H9 (cell line): ENCODE measurements at regions not wholly inside any gene's neighbourhood (a gene's known extent, or its start where the extent isn't known, plus 50 kb on each side); places are given as distances from the start of the nearest gene placed in this dataset.

Experiments
- DNase-seq: peaks from one replicate; pipeline ENCODE4 v3.0.0-alpha.2; 2017
- H2AFZ ChIP-seq: one replicate; pipeline ENCODE4 v1.6.1; 2013; ENCODE audit warnings: mild to moderate bottlenecking, low read length, control low read depth, moderate library complexity
- H2AK5ac ChIP-seq: 2 replicates; pipeline ENCODE4 v1.6.1; 2013; ENCODE audit warnings: low read length, control low read depth, mixed read lengths; ENCODE audit not compliant: insufficient read length
- H2BK120ac ChIP-seq: one replicate; pipeline ENCODE4 v1.6.1; 2013; ENCODE audit warnings: low read depth, mild to moderate bottlenecking, low read length, control low read depth, inconsistent platforms; ENCODE audit not compliant: poor library complexity, severe bottlenecking
- H2BK12ac ChIP-seq: 2 replicates; pipeline ENCODE4 v1.6.1; 2013; ENCODE audit warnings: low read length, control low read depth, mixed read lengths, low read depth; ENCODE audit not compliant: insufficient read length
- H2BK15ac ChIP-seq: 2 replicates; pipeline ENCODE4 v1.6.1; 2013; ENCODE audit warnings: low read depth, low read length, control low read depth
- H2BK20ac ChIP-seq: one replicate; pipeline ENCODE4 v1.6.1; 2013; ENCODE audit warnings: low read depth, mild to moderate bottlenecking, low read length, control low read depth, inconsistent platforms; ENCODE audit not compliant: poor library complexity, severe bottlenecking
- H2BK5ac ChIP-seq: 2 replicates; pipeline ENCODE4 v1.6.1; 2013; ENCODE audit warnings: low read length, control low read depth, mixed read lengths; ENCODE audit not compliant: insufficient read length
- H3K14ac ChIP-seq: 2 replicates; pipeline ENCODE4 v1.6.1; 2013; ENCODE audit warnings: low read length, control low read depth; ENCODE audit not compliant: insufficient read depth
- H3K18ac ChIP-seq: 2 replicates; pipeline ENCODE4 v1.6.1; 2013; ENCODE audit warnings: low read depth, mild to moderate bottlenecking, mixed read lengths, low read length, control low read depth; ENCODE audit not compliant: insufficient read length
- H3K23ac ChIP-seq: 2 replicates; pipeline ENCODE4 v1.6.1; 2013; ENCODE audit warnings: low read length, control low read depth, mixed read lengths, low read depth; ENCODE audit not compliant: insufficient read length
- H3K23me2 ChIP-seq: 2 replicates; pipeline ENCODE4 v1.6.1; 2013; ENCODE audit warnings: low read depth, mild to moderate bottlenecking, mixed read lengths, low read length, control low read depth; ENCODE audit not compliant: insufficient read length, poor library complexity, severe bottlenecking
- H3K27ac ChIP-seq: 2 replicates; pipeline ENCODE4 v1.5.1; 2013; ENCODE audit warnings: low read length, control low read depth, mixed read lengths, low read depth; ENCODE audit not compliant: insufficient read length
- H3K27me3 ChIP-seq: 2 replicates; pipeline ENCODE4 v1.6.1; 2013; ENCODE audit warnings: low read length, control low read depth, inconsistent platforms; ENCODE audit not compliant: insufficient read depth
- H3K4ac ChIP-seq: 2 replicates; pipeline ENCODE4 v1.6.1; 2013; ENCODE audit warnings: low read depth, mild to moderate bottlenecking, control low read depth, inconsistent platforms, low read length, moderate library complexity
- H3K4me1 ChIP-seq: 2 replicates; pipeline ENCODE4 v1.6.1; 2013; ENCODE audit warnings: low read length, control low read depth, inconsistent platforms; ENCODE audit not compliant: insufficient read depth
- H3K4me2 ChIP-seq: 2 replicates; pipeline ENCODE4 v1.6.1; 2013; ENCODE audit warnings: low read length, control low read depth, mixed read lengths; ENCODE audit not compliant: insufficient read length, insufficient read depth
- H3K56ac ChIP-seq: 2 replicates; pipeline ENCODE4 v1.6.1; 2013; ENCODE audit warnings: low read depth, mild to moderate bottlenecking, mixed read lengths, low read length, control low read depth; ENCODE audit not compliant: insufficient read length
- H3K79me1 ChIP-seq: 2 replicates; pipeline ENCODE4 v1.6.1; 2013; ENCODE audit warnings: low read depth, mild to moderate bottlenecking, moderate library complexity, low read length, control low read depth, inconsistent platforms; ENCODE audit not compliant: insufficient read depth, poor library complexity, severe bottlenecking
- H3K79me2 ChIP-seq: 2 replicates; pipeline ENCODE4 v1.6.1; 2013; ENCODE audit warnings: low read length, control low read depth, inconsistent platforms; ENCODE audit not compliant: insufficient read depth
- H3K9ac ChIP-seq: 2 replicates; pipeline ENCODE4 v1.6.1; 2013; ENCODE audit warnings: low read length, control low read depth, mixed read lengths; ENCODE audit not compliant: insufficient read length; ENCODE audit errors: extremely low read depth
- H3K9me3 ChIP-seq: one replicate; pipeline ENCODE4 v1.6.1; 2013; ENCODE audit warnings: low read depth, low read length, inconsistent platforms; ENCODE audit not compliant: control insufficient read depth
- H3T11ph ChIP-seq: one replicate; pipeline ENCODE4 v1.6.1; 2013; ENCODE audit warnings: mild to moderate bottlenecking, low read length, control low read depth, inconsistent platforms
- H4K20me1 ChIP-seq: one replicate; pipeline ENCODE4 v1.6.1; 2013; ENCODE audit not compliant: control insufficient read depth, insufficient read length, insufficient read depth
- H4K5ac ChIP-seq: 2 replicates; pipeline ENCODE4 v1.6.1; 2013; ENCODE audit warnings: low read depth, mild to moderate bottlenecking, mixed read lengths, low read length, control low read depth; ENCODE audit not compliant: insufficient read length
- H4K8ac ChIP-seq: replicated peaks from 2 replicates; pipeline ENCODE4 v1.6.1; 2013; ENCODE audit warnings: low read length, control low read depth, mixed read lengths, low read depth; ENCODE audit not compliant: insufficient read length
- H4K91ac ChIP-seq: 2 replicates; pipeline ENCODE4 v1.6.1; 2013; ENCODE audit warnings: low read depth, mild to moderate bottlenecking, moderate library complexity, mixed read lengths, low read length, control low read depth; ENCODE audit not compliant: insufficient read length
- H3K27ac Mint-ChIP-seq, 3 experiments: 2 replicates in 2 of 3; 3 replicates in 1 of 3; pipeline ENCODE4 v1.8.0; 2020 to 2021; ENCODE audit warnings: mixed read lengths in 3 of 3, mild to moderate bottlenecking in 1 of 3, moderate library complexity in 1 of 3
- H3K27me3 Mint-ChIP-seq: 2 replicates; pipeline ENCODE4 v1.8.0; 2021; ENCODE audit warnings: low read depth, mild to moderate bottlenecking, moderate library complexity, mixed read lengths
- H3K36me3 Mint-ChIP-seq, 3 experiments: 2 replicates in 2 of 3; 3 replicates in 1 of 3; pipeline ENCODE4 v1.8.0; 2020 to 2021; ENCODE audit warnings: low read depth in 3 of 3, mixed read lengths in 3 of 3; ENCODE audit not compliant: insufficient read depth in 1 of 3
- H3K4me1 Mint-ChIP-seq, 2 experiments: 2 replicates each; pipeline ENCODE4 v1.8.0; 2020; ENCODE audit warnings: mixed read lengths in 2 of 2
- H3K4me3 Mint-ChIP-seq, 2 experiments: 2 replicates in 1 of 2; 3 replicates in 1 of 2; pipeline ENCODE4 v1.8.0; 2020 to 2021; ENCODE audit warnings: mild to moderate bottlenecking in 2 of 2, mixed read lengths in 2 of 2, moderate library complexity in 1 of 2
- H3K9me3 Mint-ChIP-seq, 2 experiments: 2 replicates in 1 of 2; 3 replicates in 1 of 2; pipeline ENCODE4 v1.8.0; 2020; ENCODE audit warnings: mild to moderate bottlenecking in 2 of 2, mixed read lengths in 2 of 2, moderate library complexity in 1 of 2
- WGBS: extraction: QIAGEN DNeasy Blood & Tissue Kit; methylation state at CpG from one replicate; pipeline ENCODE4 v1.1.7; 2013; ENCODE audit warnings: missing lambda C conversion rate, low lambda C conversion rate, mixed read lengths; ENCODE audit not compliant: insufficient read length; ENCODE audit errors: extremely low coverage; 5-methylcytosine and 5-hydroxymethylcytosine counted together
- TF ChIP-seq, protein P1 (sequence below): fragments of 200-600 bp; sonication (generic); conservative IDR thresholded peaks from 3 replicates; pipeline ENCODE4 v1.8.0; 2021; ENCODE audit warnings: antibody characterized with exemption, mild to moderate bottlenecking

DNA sequence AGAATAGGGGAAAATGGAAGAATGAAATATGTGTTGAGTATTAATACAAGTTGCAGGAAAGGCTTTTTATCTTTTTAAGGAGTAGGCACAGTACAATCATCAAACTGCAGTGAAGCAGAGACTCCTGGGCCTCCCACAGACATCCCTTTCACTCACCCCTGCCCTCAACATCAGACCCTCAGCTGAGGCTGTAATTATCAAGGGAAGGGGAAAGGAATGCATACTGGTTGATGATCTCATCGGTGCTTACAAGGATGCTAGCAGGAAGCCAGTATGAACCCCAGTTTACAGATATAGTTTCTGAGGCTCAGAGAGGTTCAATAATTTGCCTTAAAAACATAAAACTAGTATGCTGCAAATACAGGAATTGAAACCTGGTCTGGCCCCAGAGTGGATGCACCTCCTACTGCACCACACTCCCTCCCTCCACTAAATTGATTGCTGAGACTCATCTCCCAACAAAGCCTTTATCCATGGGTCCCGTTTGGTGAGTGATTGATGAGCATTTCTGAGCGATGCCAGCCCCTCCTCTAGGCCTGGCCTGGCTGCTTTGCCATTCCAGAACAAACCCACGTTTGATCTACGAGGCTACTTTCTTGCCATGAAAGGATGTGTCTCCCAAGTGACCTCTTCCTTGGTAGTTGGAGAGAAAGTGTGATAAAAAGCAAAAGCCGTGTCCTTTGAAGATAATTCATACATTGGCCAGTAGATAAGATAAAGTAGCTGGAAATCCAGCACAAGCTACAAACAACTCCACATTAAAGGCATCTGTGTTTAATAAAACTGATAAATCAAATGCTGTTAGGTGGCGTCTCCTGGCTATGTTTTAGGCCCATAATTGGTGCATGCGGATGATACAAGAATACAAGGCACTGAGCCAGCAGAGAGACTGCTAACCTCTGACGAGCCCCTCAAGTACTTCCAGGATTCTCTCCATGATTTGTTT, 233.9 kb upstream of the CAMK1G start:
- no peak overlapping the region for H3K9ac ChIP-seq
- H3K18ac ChIP-seq = no peak overlapping the region
- no peak overlapping the region for H3K4me3 Mint-ChIP-seq
- no peak overlapping the region for H3K4ac ChIP-seq
- no peak for DNase-seq
- no peak overlapping the region for H3K27ac Mint-ChIP-seq
- H2AFZ ChIP-seq = no peak overlapping the region
- H2BK12ac ChIP-seq = no peak overlapping the region
- H2BK15ac ChIP-seq = no peak overlapping the region
- TF ChIP-seq, protein P1, sequence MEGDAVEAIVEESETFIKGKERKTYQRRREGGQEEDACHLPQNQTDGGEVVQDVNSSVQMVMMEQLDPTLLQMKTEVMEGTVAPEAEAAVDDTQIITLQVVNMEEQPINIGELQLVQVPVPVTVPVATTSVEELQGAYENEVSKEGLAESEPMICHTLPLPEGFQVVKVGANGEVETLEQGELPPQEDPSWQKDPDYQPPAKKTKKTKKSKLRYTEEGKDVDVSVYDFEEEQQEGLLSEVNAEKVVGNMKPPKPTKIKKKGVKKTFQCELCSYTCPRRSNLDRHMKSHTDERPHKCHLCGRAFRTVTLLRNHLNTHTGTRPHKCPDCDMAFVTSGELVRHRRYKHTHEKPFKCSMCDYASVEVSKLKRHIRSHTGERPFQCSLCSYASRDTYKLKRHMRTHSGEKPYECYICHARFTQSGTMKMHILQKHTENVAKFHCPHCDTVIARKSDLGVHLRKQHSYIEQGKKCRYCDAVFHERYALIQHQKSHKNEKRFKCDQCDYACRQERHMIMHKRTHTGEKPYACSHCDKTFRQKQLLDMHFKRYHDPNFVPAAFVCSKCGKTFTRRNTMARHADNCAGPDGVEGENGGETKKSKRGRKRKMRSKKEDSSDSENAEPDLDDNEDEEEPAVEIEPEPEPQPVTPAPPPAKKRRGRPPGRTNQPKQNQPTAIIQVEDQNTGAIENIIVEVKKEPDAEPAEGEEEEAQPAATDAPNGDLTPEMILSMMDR = no peak
- H2BK5ac ChIP-seq = no peak overlapping the region
- H3K27me3 ChIP-seq = no peaks in the 10 kb centered on the region
- no peak overlapping the region for H2AK5ac ChIP-seq
- no peaks in the 10 kb centered on the region for H3K79me1 ChIP-seq
- no peak overlapping the region for H2BK20ac ChIP-seq
- H3K56ac ChIP-seq = no peak overlapping the region
- no peaks in the 10 kb centered on the region; the same call in 1 of the 2 replicates for H3K4me1 ChIP-seq
- no peak overlapping the region for H3K23ac ChIP-seq
- no peak overlapping the region for H4K91ac ChIP-seq
- no peaks in the 10 kb centered on the region for H4K20me1 ChIP-seq
- H4K5ac ChIP-seq = no peak overlapping the region
- no peaks in the 10 kb centered on the region for H3K9me3 Mint-ChIP-seq
- no CpG with 5 or more reads among the region's 9 CpGs for WGBS
- no peak overlapping the region for H3K4me2 ChIP-seq
- no peak overlapping the region for H4K8ac ChIP-seq
- H3K27me3 Mint-ChIP-seq = no peaks in the 10 kb centered on the region; the same call in 1 of the 2 replicates
- H3K4me1 Mint-ChIP-seq = peaks cover 25 to 27% of the 10 kb centered on the region in 2 experiments
- H3K36me3 Mint-ChIP-seq = no peaks in the 10 kb centered on the region
- no peak overlapping the region for H2BK120ac ChIP-seq
- H3T11ph ChIP-seq = no peak overlapping the region
- no peak overlapping the region for H3K27ac ChIP-seq
- H3K9me3 ChIP-seq = no peaks in the 10 kb centered on the region
- H3K23me2 ChIP-seq = no peaks in the 10 kb centered on the region
- H3K14ac ChIP-seq = no peak overlapping the region
- H3K79me2 ChIP-seq = no peaks in the 10 kb centered on the region
